ENCODE measurements at regions not wholly inside any gene's neighbourhood (a gene's known extent, or its start where the extent isn't known, plus 50 kb on each side); places are given as distances from the start of the nearest gene placed in this dataset.

DNA sequence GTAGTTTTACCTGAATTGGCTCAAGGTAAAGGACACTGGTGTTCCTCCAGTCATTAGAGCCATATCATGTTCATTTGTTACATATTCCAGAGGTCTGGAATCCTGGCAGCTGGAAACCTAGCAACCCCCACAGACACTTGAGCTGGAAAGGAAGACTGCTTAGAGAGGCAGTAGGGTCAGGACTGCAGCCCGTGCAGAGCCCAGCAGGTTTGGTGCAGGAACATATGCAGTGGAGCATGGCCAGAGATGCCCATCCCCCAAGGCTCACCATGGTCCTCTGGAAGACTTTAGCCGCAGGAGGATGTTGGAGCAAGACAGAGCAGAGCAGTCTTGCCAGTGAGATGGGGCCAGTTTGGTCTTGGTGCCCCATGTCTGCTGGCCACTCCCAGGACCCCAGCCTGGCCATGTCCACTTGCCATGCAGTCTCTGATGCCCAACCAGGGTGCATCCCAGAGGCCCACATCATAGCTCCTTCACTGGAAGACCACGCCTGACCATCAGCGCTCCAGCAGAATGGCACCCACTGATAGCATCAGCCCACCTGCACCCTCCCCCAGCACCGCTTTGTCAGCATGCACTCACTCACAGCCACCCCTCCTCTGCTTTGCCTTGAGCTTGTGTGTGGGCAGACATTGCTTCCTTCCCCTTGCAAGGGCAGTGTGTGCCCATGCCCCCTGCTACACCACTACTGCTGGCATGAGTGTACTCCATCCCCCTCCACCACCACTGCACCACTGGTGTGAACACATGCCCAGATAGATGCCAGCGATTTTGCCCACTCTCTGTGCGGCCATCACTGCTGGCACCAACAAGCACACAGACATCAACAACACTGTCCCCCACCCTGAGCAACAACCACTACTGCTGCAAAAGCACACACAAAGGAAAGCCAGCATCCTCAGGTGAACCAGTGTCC lies 190.3 kb upstream of the SPOCK3 start:
- no peak for ATAC-seq (replicated peaks)

DNA sequence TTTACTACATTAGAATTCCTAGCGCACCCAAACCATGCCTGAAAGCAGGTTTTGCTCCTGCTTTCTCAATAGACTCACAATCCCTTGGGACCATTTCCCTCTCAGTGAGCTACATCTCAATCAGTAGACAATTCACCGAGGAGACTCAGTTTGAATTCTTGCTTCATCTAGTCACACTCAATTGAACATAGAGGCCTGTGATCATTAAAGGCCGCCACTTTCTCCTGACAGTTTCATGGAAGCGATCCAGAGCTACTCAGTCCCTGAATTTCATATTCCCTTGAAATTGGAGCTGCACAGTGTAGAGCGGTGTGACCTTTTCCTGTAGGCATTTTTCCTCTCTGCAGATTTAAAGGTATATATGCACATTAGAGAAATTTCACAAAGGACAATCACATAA lies 193.9 kb upstream of the SPOCK3 start:
- ATAC-seq (replicated peaks) (no peak), DNase-seq (no peak)

More for the DNA sequence above, 190.3 kb upstream of the SPOCK3 start:
- no peaks in the 10 kb centered on the region for H3K4me1 Mint-ChIP-seq (ENCODE audit: low read depth in 2 of 2)
- H3K27ac Mint-ChIP-seq: no peak overlapping the region
- H3K36me3 Mint-ChIP-seq (ENCODE audit: insufficient read depth): peaks cover 3% of the 10 kb centered on the region
- no peak for DNase-seq
- H3K4me3 Mint-ChIP-seq: no peak overlapping the region
- no peaks in the 10 kb centered on the region for H3K27me3 Mint-ChIP-seq
- H3K9me3 Mint-ChIP-seq: peaks cover 12 to 22% of the 10 kb centered on the region in 2 donors

GRCh38 chr4:167431371-167431770 lies 197.1 kb upstream of the SPOCK3 start:
- Mint-ChIP-seq H3K9me3 (peaks cover 0 to 10% of the 10 kb centered on the region in 2 donors), H3K4me3 (no peak overlapping the region), H3K27me3 (no peaks in the 10 kb centered on the region), H3K36me3 (ENCODE audit: insufficient read depth) (no peaks in the 10 kb centered on the region), H3K4me1 (ENCODE audit: low read depth in 2 of 2) (no peaks in the 10 kb centered on the region), H3K27ac (no peak overlapping the region)
- DNase-seq: no peak
- no peak for ATAC-seq (replicated peaks)

More for the DNA sequence above, 193.9 kb upstream of the SPOCK3 start:
- Mint-ChIP-seq H3K4me3 (no peak overlapping the region), H3K9me3 (peaks cover 12 to 22% of the 10 kb centered on the region in 2 donors), H3K27ac (no peak overlapping the region), H3K27me3 (no peaks in the 10 kb centered on the region), H3K4me1 (ENCODE audit: low read depth in 2 of 2) (no peaks in the 10 kb centered on the region), H3K36me3 (ENCODE audit: insufficient read depth) (peaks cover 3% of the 10 kb centered on the region)

DNA sequence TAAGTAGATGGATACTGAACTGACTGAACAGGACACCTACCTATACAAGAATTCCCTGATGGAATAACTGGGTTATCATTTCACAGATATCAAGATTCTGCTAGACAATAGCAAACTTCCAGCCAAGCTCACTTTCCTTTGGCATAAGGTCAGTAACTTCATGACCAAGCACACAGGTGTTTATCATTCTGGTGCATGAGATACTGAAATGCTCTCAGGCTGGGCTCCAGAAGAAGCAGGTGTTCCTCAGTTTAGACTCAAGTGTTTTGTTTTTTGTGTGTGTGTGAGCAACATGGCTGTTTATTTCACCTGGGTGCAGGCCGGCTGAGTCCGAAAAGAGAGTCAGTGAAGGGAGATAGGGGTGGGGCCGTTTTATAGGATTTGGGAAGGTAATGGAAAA lies 201.5 kb upstream of the SPOCK3 start:
- Mint-ChIP-seq H3K4me1 (ENCODE audit: low read depth in 2 of 2) (no peaks in the 10 kb centered on the region), H3K27ac (no peak overlapping the region), H3K36me3 (ENCODE audit: insufficient read depth) (no peaks in the 10 kb centered on the region), H3K9me3 (peaks cover 21 to 24% of the 10 kb centered on the region in 2 donors), H3K27me3 (no peaks in the 10 kb centered on the region), H3K4me3 (no peak overlapping the region)
- DNase-seq (no peak), ATAC-seq (replicated peaks) (no peak)

DNA sequence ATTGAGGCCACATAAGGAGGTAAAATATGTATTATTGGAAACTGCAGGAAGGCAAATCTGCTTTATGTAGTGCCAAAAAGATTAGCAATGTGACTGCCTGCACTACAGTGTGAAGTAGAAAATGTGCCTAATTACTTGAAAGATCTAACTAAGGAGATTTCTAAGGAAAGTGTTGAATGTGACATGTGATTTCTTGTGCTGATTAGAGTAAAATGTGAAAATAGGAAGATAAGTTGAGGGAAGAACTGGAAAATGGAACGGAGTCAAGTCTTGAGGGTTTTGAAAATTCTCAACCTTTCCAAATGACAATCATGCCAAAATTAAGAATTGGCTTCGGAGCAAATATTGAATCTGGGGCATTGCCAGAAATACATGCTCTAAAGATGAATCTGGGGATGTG lies 209.5 kb upstream of the SPOCK3 start:
- peaks cover 4% of the 10 kb centered on the region for H3K36me3 Mint-ChIP-seq (ENCODE audit: insufficient read depth)
- no peak overlapping the region for H3K4me3 Mint-ChIP-seq
- H3K9me3 Mint-ChIP-seq: peaks cover 15 to 16% of the 10 kb centered on the region in 2 donors
- no peak overlapping the region for H3K27ac Mint-ChIP-seq
- no peak for ATAC-seq (replicated peaks)
- H3K4me1 Mint-ChIP-seq (ENCODE audit: low read depth in 2 of 2): no peaks in the 10 kb centered on the region
- no peak for DNase-seq
- H3K27me3 Mint-ChIP-seq: no peaks in the 10 kb centered on the region

DNA sequence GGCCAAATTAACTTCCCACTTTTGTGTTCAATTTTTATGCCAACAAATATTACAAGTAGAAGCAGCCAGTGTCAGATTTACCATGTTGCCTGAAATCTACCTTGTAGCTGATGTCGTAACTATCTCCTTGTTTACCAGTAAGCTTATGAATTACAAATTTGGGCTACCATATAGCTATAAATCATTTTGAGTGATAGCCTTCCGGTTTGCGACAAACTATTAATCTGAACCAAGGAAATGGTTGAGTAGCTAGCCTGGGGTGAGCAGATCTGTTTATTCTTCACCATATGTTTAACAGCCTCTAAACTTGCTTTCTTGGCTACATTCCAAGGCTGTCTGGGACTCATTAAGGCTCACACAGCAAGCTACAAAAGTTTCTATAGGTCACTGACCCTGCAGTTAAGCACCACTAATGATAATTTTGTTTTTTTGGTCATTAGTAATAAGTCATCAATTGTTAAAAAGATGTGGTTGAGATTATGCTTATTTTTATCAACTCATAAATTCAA lies 218.7 kb upstream of the SPOCK3 start:
- no peaks in the 10 kb centered on the region for H3K36me3 Mint-ChIP-seq (ENCODE audit: insufficient read depth)
- H3K27me3 Mint-ChIP-seq: no peaks in the 10 kb centered on the region
- H3K4me1 Mint-ChIP-seq (ENCODE audit: low read depth in 2 of 2): no peaks in the 10 kb centered on the region
- no peak for DNase-seq
- peaks cover 5 to 26% of the 10 kb centered on the region in 2 donors for H3K9me3 Mint-ChIP-seq
- H3K27ac Mint-ChIP-seq: no peak overlapping the region
- ATAC-seq (replicated peaks): no peak
- H3K4me3 Mint-ChIP-seq: no peak overlapping the region

- DNase-seq: no peak
- Mint-ChIP-seq H3K36me3 (ENCODE audit: insufficient read depth) (no peaks in the 10 kb centered on the region), H3K4me3 (no peak overlapping the region), H3K4me1 (ENCODE audit: low read depth in 2 of 2) (no peaks in the 10 kb centered on the region), H3K27me3 (no peaks in the 10 kb centered on the region), H3K9me3 (peaks cover 11 to 16% of the 10 kb centered on the region in 2 donors), H3K27ac (no peak overlapping the region)
- ATAC-seq (replicated peaks): no peak
Observed at GRCh38 chr4:167456619-167457018, 222.3 kb upstream of the SPOCK3 start.

DNA sequence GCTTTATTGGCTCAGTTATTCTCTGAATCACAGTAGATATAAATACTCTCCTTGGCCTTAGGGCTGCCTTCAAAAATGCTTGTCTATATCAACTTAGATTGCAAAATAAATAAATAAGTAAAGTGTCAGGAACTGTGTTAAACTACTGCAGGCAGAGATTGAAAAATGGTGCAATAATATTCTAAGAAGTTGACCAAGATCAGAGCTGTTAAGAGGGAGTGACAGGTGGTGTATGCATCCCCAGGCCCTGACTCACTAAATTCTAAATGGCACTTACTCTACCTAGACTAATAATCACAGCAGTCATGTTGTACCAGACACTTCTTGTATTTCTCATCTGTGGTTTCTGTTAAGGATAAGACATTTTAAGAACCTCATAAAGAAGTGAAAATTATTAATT lies 235.1 kb upstream of the SPOCK3 start:
- Mint-ChIP-seq H3K27me3 (no peaks in the 10 kb centered on the region), H3K4me1 (ENCODE audit: low read depth in 2 of 2) (no peaks in the 10 kb centered on the region), H3K36me3 (ENCODE audit: insufficient read depth) (no peaks in the 10 kb centered on the region), H3K9me3 (peaks cover 3 to 7% of the 10 kb centered on the region in 2 donors), H3K4me3 (no peak overlapping the region), H3K27ac (no peak overlapping the region)
- ATAC-seq (replicated peaks): no peak
- DNase-seq: no peak

GRCh38 chr4:167475951-167476350 lies 241.7 kb upstream of the SPOCK3 start:
- no peak overlapping the region for H3K27ac Mint-ChIP-seq
- H3K4me1 Mint-ChIP-seq (ENCODE audit: low read depth in 2 of 2): no peaks in the 10 kb centered on the region

GRCh38 chr4:167492007-167492406 lies 257.7 kb upstream of the SPOCK3 start:
- no peaks in the 10 kb centered on the region for H3K4me1 Mint-ChIP-seq (ENCODE audit: low read depth in 2 of 2)
- DNase-seq (no peak), ATAC-seq (replicated peaks) (no peak)
- peaks cover 5 to 12% of the 10 kb centered on the region in 2 donors for H3K9me3 Mint-ChIP-seq
- H3K27me3 Mint-ChIP-seq: no peaks in the 10 kb centered on the region
- H3K27ac Mint-ChIP-seq: no peak overlapping the region
- H3K4me3 Mint-ChIP-seq: no peak overlapping the region
- H3K36me3 Mint-ChIP-seq (ENCODE audit: insufficient read depth): peaks cover 3% of the 10 kb centered on the region

More at GRCh38 chr4:167475951-167476350, 241.7 kb upstream of the SPOCK3 start:
- Mint-ChIP-seq H3K36me3 (ENCODE audit: insufficient read depth) (no peaks in the 10 kb centered on the region), H3K4me3 (no peak overlapping the region), H3K9me3 (peaks cover 0 to 7% of the 10 kb centered on the region in 2 donors), H3K27me3 (no peaks in the 10 kb centered on the region)
- ATAC-seq (replicated peaks): no peak
- DNase-seq: no peak

DNA sequence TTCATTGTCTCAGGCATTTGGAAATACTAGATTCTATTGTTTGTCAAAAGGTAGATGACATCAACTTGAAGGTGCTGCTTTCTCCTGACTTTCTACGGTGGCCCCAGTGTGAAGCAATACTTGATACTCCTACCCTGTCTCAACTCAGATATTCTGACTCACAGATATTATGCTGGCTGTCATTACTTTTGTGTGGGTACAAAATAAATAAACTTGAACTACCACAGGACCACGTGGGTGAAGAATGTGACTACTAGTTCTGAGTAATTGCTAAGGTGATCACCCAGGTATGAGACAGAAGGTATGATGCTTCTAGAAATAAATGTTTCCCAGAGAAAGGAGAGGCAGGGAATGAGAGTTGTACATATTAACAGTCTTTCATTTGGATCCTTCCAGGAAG lies 275.3 kb upstream of the SPOCK3 start:
- no peak for ATAC-seq (replicated peaks)
- Mint-ChIP-seq H3K4me3 (no peak overlapping the region), H3K9me3 (peaks cover 13 to 40% of the 10 kb centered on the region in 2 donors), H3K4me1 (ENCODE audit: low read depth in 2 of 2) (no peaks in the 10 kb centered on the region), H3K27ac (no peak overlapping the region), H3K36me3 (ENCODE audit: insufficient read depth) (no peaks in the 10 kb centered on the region), H3K27me3 (no peaks in the 10 kb centered on the region)
- no peak for DNase-seq

- Mint-ChIP-seq H3K27me3 (no peaks in the 10 kb centered on the region), H3K4me1 (ENCODE audit: low read depth in 2 of 2) (no peaks in the 10 kb centered on the region), H3K27ac (no peak overlapping the region), H3K4me3 (no peak overlapping the region), H3K9me3 (peaks cover 12 to 13% of the 10 kb centered on the region in 2 donors), H3K36me3 (ENCODE audit: insufficient read depth) (no peaks in the 10 kb centered on the region)
- ATAC-seq (replicated peaks): no peak
- DNase-seq: no peak
Observed at GRCh38 chr4:167524091-167524490, 289.8 kb upstream of the SPOCK3 start.

DNA sequence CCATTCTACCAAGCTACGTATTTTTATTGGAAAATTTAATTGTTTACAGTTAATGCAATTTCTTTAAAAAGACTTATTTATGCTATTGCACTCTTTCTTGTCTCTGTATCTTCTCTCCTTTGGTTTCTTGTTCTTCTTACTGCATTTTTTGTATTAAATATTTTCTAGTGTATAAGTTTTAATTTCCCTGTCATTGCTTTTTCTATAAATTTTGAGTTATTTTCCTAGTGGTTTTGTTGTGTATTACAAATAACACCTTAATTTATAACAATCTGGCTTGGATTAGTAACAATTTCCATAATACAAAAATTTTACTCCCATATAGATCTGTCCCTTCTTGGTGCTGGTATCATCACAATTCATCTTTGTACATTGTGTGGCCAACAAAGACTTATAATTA lies 303.5 kb upstream of the SPOCK3 start:
- H3K4me3 Mint-ChIP-seq: no peak overlapping the region
- no peak for ATAC-seq (replicated peaks)
- H3K27me3 Mint-ChIP-seq: no peaks in the 10 kb centered on the region
- DNase-seq: no peak
- H3K27ac Mint-ChIP-seq: no peak overlapping the region
- no peaks in the 10 kb centered on the region for H3K36me3 Mint-ChIP-seq (ENCODE audit: insufficient read depth)
- no peaks in the 10 kb centered on the region for H3K4me1 Mint-ChIP-seq (ENCODE audit: low read depth in 2 of 2)
- H3K9me3 Mint-ChIP-seq: peaks cover 0 to 9% of the 10 kb centered on the region in 2 donors

DNA sequence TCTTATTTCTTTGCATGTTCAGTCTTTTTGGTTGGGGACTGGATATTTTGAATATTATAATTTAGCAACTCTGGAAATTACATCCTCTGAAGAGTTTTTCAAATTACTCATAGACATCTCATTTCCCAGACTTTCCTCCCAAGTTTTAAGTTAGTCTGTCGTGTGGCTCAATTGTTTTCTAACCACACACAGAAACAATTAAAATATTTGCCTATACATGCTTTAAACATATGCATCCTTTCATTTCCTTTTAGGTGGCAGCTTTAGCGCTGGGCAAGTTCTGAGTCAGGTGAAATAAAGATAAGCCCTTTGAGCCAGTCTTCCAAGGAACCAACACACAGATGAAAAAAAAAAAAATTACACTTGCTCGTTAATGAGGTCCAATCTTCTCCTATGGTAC lies 307.0 kb upstream of the SPOCK3 start:
- Mint-ChIP-seq H3K27me3 (no peaks in the 10 kb centered on the region), H3K4me3 (no peak overlapping the region), H3K27ac (no peak overlapping the region), H3K36me3 (ENCODE audit: insufficient read depth) (no peaks in the 10 kb centered on the region), H3K4me1 (ENCODE audit: low read depth in 2 of 2) (no peaks in the 10 kb centered on the region), H3K9me3 (peaks cover 8 to 10% of the 10 kb centered on the region in 2 donors)
- ATAC-seq (replicated peaks) (no peak), DNase-seq (no peak)
